CD4-positive, alpha-beta T cell treated with Interleukin-4 for 4 hours (primary cell): ENCODE measurements at regions not wholly inside any gene's neighbourhood (a gene's known extent, or its start where the extent isn't known, plus 50 kb on each side); places are given as distances from the start of the nearest gene placed in this dataset.
A peak's percentile ranks its signal among the peaks of the same experiment; 100 is the strongest.
"Not testable (repeated sequence)": the region's sequence is repeated elsewhere in the genome, so short reads cannot be mapped to it uniquely, and the experiment has no call there.

Experiments
- DNase-seq: peaks from one replicate; pipeline ENCODE4 v3.0.0-alpha.2; 2020

GRCh38 chr14:71165121-71166031 lies 258.1 kb downstream of the PCNX1 start:
- no peak for DNase-seq

DNA sequence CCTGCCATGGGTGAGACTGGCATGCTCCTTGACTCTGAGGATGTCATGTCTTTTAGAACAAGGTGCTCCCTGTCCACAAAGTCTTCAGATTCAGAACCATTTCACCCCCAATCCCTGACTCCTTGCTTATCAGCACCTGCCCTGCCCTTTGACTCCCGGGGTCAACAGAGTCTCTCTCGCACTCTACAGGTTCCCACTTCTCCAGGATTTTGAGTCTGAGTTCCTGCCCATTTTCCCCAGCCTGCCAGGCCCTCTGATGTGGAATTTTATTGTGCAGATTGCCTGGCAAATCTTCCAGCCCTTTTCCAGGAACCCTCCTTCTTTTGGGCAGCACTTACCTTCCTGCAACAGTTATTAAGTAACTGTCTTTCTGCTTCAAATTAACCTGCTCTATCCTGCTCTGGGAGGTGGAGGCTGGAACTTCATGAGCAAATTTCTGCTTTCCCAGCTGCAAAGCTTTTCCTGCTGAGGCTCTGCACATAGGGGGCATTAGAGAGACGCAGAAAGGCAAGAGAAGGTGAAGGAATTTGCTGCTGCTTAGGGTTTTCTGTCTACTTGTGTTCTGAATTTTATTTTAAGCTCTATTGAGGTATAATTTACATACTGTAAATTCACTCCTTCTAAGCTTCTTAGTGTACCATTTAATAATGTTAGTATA lies 259.1 kb downstream of the PCNX1 start:
- no peak for DNase-seq

GRCh38 chr14:71167325-71167950 lies 260.2 kb downstream of the PCNX1 start:
- not testable (repeated sequence) for DNase-seq

GRCh38 chr14:71168161-71168560 lies 260.9 kb downstream of the PCNX1 start:
- DNase-seq, result peak; percentile 7

DNA sequence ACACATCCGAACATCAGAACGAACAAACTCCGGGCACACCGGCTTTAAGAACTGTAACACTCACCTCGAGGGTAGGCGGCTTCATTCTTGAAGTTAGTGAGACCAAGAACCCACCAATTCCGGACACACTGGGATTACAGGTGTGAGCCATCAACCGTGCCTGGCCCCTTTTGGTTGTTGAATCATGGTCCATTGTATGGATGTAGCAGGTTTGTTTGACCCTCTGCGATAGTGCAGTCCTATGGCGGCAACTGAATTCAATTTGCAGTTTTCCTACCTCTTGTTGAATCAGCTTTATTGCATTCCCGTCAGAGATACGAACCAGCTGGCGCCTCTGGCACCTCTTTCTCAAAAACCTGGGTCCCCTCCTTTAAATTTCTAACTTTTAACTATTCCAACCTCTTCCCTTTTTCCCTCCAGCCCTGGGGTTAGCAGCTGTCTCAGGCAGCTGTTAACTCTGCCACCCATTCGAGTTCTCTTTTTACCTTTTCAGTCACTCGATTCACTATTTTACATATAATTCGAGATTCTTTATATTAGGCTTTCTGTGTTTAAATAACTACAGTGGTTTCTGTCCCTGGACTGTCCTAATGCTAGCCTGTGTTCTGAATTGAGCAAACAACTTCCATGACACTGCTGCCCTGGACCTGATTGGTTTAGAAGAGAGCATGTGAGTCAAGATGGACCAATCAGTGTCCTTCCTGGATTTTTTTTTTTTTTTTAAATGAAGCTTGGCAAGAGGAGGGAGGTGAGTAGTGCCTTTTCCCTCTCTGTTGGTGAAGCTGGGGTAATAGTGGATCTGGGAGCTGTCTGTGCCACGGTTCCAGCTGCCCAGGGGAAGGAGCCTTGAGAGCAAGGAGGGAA lies 261.5 kb downstream of the PCNX1 start:
- no peak for DNase-seq

- no peak for DNase-seq
Measured at GRCh38 chr14:71169861-71170260, 262.6 kb downstream of the PCNX1 start.

DNA sequence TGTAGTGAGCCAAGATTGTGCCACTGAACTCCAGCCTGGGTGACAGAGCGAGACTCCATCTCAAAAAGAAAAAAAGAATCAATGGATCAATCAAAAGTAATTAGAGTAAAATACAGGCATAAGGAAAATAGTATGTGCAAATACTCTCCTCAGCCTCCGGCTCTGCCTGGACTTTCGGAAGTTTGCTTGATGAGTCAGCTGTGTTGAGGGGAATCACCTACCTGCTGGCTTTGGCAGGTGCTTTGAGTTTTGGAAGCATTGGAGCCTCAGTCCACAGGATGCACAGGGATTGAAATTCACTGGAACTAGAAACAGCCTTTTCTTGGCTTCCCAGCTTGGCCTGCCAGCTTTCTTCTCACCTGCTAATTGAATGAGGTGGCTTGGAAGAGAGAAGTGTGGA lies 268.2 kb downstream of the PCNX1 start:
- no peak for DNase-seq

- DNase-seq, result no peak
Measured at GRCh38 chr14:71179066-71179465, 271.8 kb downstream of the PCNX1 start.

- DNase-seq, result no peak
Measured at GRCh38 chr14:71180397-71180796, 273.1 kb downstream of the PCNX1 start.

DNA sequence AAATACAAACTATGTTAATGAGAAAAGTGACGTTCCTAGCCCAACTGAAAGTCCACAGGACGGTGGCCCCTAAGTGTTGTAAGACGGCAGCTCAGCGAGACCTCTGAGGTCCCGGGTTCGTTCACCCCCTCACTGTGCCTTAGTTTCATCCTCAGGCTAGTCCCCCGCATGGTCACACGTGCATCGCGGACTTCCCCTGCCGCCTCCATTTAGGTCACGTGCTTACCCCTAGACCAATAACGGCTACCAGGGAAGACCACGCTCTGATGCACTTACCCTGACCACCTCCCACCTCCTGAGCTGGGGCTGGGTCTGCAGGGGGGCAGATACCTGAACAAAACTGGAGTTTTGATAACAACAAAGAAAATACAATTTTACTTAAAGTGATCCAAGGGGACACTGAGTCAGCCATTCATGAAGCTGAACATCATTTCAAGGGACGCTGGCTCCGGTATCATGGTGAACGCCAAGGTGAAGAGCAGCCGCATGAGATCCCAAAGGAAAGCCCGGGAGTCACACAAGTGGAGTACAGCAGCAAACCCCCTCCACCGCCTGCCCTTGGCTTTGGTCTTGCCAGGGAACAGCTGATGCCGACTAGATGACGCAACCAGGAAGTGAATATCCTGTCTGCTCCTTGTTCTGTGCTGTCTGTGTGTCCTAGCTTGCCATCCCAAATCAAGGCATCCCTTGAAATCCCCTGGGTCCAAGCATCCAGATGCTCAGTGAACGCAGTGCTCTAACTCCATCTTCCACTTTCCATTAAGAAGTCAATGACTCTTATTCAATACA lies 274.1 kb downstream of the PCNX1 start:
- no peak for DNase-seq

GRCh38 chr14:71183876-71184689 lies 276.8 kb downstream of the PCNX1 start:
- no peak for DNase-seq

GRCh38 chr14:71185637-71186036 lies 278.4 kb downstream of the PCNX1 start:
- DNase-seq, result no peak

DNA sequence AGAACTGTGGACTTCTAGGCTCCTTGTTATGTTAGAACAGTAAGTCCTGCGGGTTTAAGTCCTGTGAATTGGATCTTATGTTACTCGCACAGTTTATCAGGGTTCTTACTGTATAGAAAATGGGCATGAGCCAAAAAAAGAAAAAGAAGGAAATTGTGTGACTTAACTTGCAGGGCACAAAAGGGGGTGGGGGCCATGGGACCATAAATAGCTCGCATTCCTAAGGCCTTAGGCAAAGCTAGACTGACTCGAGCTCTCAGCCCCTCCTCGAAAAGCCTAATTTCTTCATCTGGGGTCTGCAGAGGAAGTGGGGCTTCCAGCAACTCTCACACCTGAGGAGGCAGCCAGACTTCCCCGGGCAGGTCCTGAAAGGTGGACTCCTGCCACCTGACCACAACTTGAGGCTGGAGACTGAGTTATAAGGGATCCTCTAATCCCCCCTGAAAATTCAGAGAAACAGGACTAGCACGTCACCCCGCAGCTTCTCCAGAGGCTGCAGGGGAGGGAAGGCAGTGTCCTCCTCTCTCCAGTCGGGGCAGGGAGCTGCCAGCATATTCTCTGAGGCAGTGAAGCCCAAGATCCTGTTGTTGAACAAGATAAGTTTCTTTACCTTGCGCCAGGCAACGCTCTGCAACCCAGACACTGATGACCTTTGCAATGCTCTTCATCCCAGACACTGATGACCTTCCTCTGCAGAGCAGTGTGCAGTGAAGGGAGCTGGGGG lies 280.5 kb downstream of the PCNX1 start:
- no peak for DNase-seq

GRCh38 chr14:71190770-71191374 lies 283.6 kb downstream of the PCNX1 start:
- DNase-seq, result no peak

DNA sequence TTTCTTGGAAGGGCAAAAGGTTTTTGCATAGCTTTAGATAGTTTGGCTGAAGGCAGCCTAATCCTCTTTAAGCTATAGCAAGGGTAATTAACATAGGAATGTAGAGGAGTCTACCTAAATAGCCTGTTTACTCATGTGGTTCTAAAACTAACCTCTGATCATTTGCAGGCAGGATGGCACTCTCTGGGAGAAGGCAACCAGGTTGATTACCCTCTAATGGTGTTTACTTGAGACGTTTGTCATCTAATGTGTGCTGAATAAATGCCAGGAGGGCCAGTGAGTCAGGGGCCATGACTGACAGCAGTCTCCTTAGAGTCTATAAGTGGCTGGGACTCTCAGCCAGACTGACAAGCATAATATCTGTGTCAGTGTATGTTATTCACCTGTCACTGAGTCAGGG lies 286.4 kb downstream of the PCNX1 start:
- DNase-seq, result no peak

DNA sequence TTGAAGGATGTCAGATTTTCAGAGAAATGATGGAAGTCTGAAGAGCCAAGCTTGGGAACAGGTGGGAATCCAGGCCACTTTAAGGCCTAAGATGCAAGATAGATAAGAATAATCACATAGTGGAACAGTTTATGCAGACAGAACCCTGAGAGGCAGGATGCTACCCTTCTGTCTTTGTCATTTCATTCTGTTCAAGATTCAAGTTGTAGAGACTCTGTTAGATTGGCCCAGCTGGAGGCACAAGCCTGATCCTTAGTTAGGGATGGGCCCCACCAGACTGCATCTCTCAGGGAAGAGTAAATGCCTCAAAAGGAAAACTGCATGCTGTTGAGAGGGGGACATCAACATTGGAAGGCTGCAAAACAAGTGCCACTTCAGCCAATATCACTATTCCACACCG lies 287.0 kb downstream of the PCNX1 start:
- no peak for DNase-seq

DNA sequence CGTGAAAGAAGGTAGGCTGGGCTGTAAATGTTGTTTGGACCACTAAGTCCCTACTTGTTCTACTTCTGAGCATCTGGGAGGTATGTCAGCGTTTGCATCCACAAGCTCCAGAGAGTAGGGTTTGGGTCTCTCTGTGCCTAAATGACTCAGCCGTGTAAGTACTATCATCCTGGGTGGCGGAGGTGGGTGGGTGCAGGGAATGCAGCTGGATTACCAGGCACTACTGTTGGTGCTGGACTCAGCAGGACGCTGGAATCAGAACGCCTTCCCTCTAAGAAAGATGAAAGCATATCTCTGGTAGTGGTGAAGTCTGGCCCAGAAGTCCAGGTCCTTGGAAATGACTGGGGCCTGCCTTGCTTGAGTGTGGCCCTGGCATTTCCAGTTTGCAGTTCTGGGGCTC lies 289.7 kb downstream of the PCNX1 start:
- DNase-seq, result no peak

- no peak for DNase-seq
Measured at GRCh38 chr14:71198687-71199086, 291.4 kb downstream of the PCNX1 start.

GRCh38 chr14:71201840-71202239 lies 294.6 kb downstream of the PCNX1 start:
- DNase-seq, result no peak

DNA sequence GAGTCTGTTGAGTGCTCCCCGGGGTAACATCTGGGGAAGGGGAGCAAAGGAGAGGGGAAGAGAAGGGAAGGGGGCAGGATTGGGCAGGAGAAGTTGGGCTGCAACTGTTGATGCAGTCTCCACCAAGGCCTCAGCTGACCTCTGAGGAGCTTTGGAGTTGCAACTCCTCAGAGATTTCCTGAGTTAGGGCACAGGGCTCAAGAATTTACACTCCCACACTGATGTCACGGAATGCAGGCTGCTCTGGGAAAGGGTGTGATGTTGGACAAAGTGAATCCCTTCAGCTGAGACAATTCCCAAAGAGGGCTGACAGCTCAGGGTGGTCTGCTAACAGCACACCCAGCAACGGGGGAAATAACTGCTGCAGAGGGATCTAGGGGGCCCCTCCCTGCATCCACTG lies 295.6 kb downstream of the PCNX1 start:
- no peak for DNase-seq
